ENCODE measurements at regions not wholly inside any gene's neighbourhood (a gene's known extent, or its start where the extent isn't known, plus 50 kb on each side); places are given as distances from the start of the nearest gene placed in this dataset.
A peak's percentile ranks its signal among the peaks of the same experiment; 100 is the strongest.

- Mint-ChIP-seq H3K4me3 (ENCODE audit: unreplicated experiment) (no peak overlapping the region), H3K9me3 (ENCODE audit: unreplicated experiment) (peaks cover 2% of the 10 kb centered on the region), H3K36me3 (ENCODE audit: insufficient read depth, unreplicated experiment) (no peaks in the 10 kb centered on the region), H3K27ac (ENCODE audit: unreplicated experiment) (no peak overlapping the region), H3K4me1 (ENCODE audit: low read depth, unreplicated experiment) (no peaks in the 10 kb centered on the region), H3K27me3 (ENCODE audit: insufficient read depth, unreplicated experiment) (no peaks in the 10 kb centered on the region)
- intact Hi-C loops (cut with micrococcal nuclease; ENCODE audit: unreplicated experiment), result no loop called here
- H3K9me3 ChIP-seq, result no peaks in the 10 kb centered on the region
- ChIA-PET POLR2A (no interaction called here), CTCF (no interaction called here)
- no peak for DNase-seq
- no peaks in the 10 kb centered on the region for H3K4me1 ChIP-seq
- no peak for TF ChIP-seq CTCF (IDR thresholded peaks at IDR 0.05; ENCODE audit: insufficient read depth in 1 of 2, low read depth in 1 of 2, low read length in 1 of 2, severe bottlenecking in 1 of 2, unreplicated experiment in 1 of 2)
- no peaks in the 10 kb centered on the region for H3K36me3 ChIP-seq (ENCODE audit: control insufficient read depth, insufficient read depth, low read length)
- no peak overlapping the region for H3K4me3 ChIP-seq (ENCODE audit: low read depth, low read length)
- no TSS peak for BruUV-seq (replicated peaks)
- H3K27me3 ChIP-seq (replicated peaks; ENCODE audit: control insufficient read depth, insufficient read depth, low read length), result no peaks in the 10 kb centered on the region
Measured at GRCh38 chr1:80933346-80933745, 867.4 kb upstream of the ADGRL2 start.

- ChIA-PET POLR2A (no interaction called here), CTCF (no interaction called here)
- Histone ChIP-seq H3K4me1 (no peaks in the 10 kb centered on the region), H3K4me3 (ENCODE audit: low read depth, low read length) (no peak overlapping the region), H3K27me3 (replicated peaks; ENCODE audit: control insufficient read depth, insufficient read depth, low read length) (no peaks in the 10 kb centered on the region), H3K9me3 (no peaks in the 10 kb centered on the region), H3K36me3 (ENCODE audit: control insufficient read depth, insufficient read depth, low read length) (no peaks in the 10 kb centered on the region)
- Mint-ChIP-seq H3K27me3 (ENCODE audit: insufficient read depth, unreplicated experiment) (no peaks in the 10 kb centered on the region), H3K36me3 (ENCODE audit: insufficient read depth, unreplicated experiment) (no peaks in the 10 kb centered on the region), H3K4me3 (ENCODE audit: unreplicated experiment) (no peak overlapping the region), H3K9me3 (ENCODE audit: unreplicated experiment) (no peaks in the 10 kb centered on the region), H3K4me1 (ENCODE audit: low read depth, unreplicated experiment) (no peaks in the 10 kb centered on the region), H3K27ac (ENCODE audit: unreplicated experiment) (no peak overlapping the region)
- DNase-seq, result no peak
- no TSS peak for BruUV-seq (replicated peaks)
- no peak for TF ChIP-seq CTCF (IDR thresholded peaks at IDR 0.05; ENCODE audit: insufficient read depth in 1 of 2, low read depth in 1 of 2, low read length in 1 of 2, severe bottlenecking in 1 of 2, unreplicated experiment in 1 of 2)
- intact Hi-C loops (cut with micrococcal nuclease; ENCODE audit: unreplicated experiment), result no loop called here
Measured at GRCh38 chr1:80931178-80931577, 869.6 kb upstream of the ADGRL2 start.

- Mint-ChIP-seq H3K36me3 (ENCODE audit: insufficient read depth, unreplicated experiment) (no peaks in the 10 kb centered on the region), H3K4me3 (ENCODE audit: unreplicated experiment) (no peak overlapping the region), H3K27me3 (ENCODE audit: insufficient read depth, unreplicated experiment) (no peaks in the 10 kb centered on the region), H3K4me1 (ENCODE audit: low read depth, unreplicated experiment) (no peaks in the 10 kb centered on the region), H3K27ac (ENCODE audit: unreplicated experiment) (no peak overlapping the region), H3K9me3 (ENCODE audit: unreplicated experiment) (no peaks in the 10 kb centered on the region)
- ChIA-PET CTCF (no interaction called here), POLR2A (no interaction called here)
- no TSS peak for BruUV-seq (replicated peaks)
- no peaks in the 10 kb centered on the region for H3K36me3 ChIP-seq (ENCODE audit: control insufficient read depth, insufficient read depth, low read length)
- peak in 1 of 2 experiments; percentile 1 for DNase-seq
- no peak overlapping the region for H3K4me3 ChIP-seq (ENCODE audit: low read depth, low read length)
- no peaks in the 10 kb centered on the region for H3K9me3 ChIP-seq
- intact Hi-C loops (cut with micrococcal nuclease; ENCODE audit: unreplicated experiment), result no loop called here
- TF ChIP-seq CTCF (IDR thresholded peaks at IDR 0.05; ENCODE audit: insufficient read depth in 1 of 2, low read depth in 1 of 2, low read length in 1 of 2, severe bottlenecking in 1 of 2, unreplicated experiment in 1 of 2), result no peak
- no peaks in the 10 kb centered on the region for H3K27me3 ChIP-seq (replicated peaks; ENCODE audit: control insufficient read depth, insufficient read depth, low read length)
- H3K4me1 ChIP-seq, result no peaks in the 10 kb centered on the region
Measured at GRCh38 chr1:80929868-80930508, 870.7 kb upstream of the ADGRL2 start.

Measured in Caco-2 (cell line).